Type B pancreatic cell (in vitro differentiated cells): ENCODE measurements at regions not wholly inside any gene's neighbourhood (a gene's known extent, or its start where the extent isn't known, plus 50 kb on each side); places are given as distances from the start of the nearest gene placed in this dataset.
"Not testable (repeated sequence)": the region's sequence is repeated elsewhere in the genome, so short reads cannot be mapped to it uniquely, and the experiment has no call there.

Experiments
- DNase-seq: peaks from one replicate; pipeline ENCODE4 v3.0.0; 2021; ENCODE audit warnings: mixed read lengths; ENCODE audit not compliant: unreplicated experiment; ENCODE audit errors: extremely low spot score
- H3K27ac Mint-ChIP-seq: 2 replicates; pipeline ENCODE4 v1.8.0; 2021; ENCODE audit warnings: mild to moderate bottlenecking, mixed read lengths
- H3K27me3 Mint-ChIP-seq: 2 replicates; pipeline ENCODE4 v1.8.0; 2021; ENCODE audit warnings: mixed read lengths
- H3K36me3 Mint-ChIP-seq: 2 replicates; pipeline ENCODE4 v1.8.0; 2021; ENCODE audit warnings: mixed read lengths
- H3K4me1 Mint-ChIP-seq: one replicate; pipeline ENCODE4 v1.8.0; 2021; ENCODE audit warnings: mixed read lengths; ENCODE audit not compliant: unreplicated experiment
- H3K4me3 Mint-ChIP-seq: 2 replicates; pipeline ENCODE4 v1.8.0; 2021; ENCODE audit warnings: mild to moderate bottlenecking, mixed read lengths
- H3K9me3 Mint-ChIP-seq: 2 replicates; pipeline ENCODE4 v1.8.0; 2021; ENCODE audit warnings: mixed read lengths
- CTCF ChIP-seq: fragments of 200-600 bp; sonication (generic); conservative IDR thresholded peaks from 2 replicates; pipeline ENCODE4 v1.5.0; 2021; ENCODE audit warnings: antibody characterized with exemption, mild to moderate bottlenecking

DNA sequence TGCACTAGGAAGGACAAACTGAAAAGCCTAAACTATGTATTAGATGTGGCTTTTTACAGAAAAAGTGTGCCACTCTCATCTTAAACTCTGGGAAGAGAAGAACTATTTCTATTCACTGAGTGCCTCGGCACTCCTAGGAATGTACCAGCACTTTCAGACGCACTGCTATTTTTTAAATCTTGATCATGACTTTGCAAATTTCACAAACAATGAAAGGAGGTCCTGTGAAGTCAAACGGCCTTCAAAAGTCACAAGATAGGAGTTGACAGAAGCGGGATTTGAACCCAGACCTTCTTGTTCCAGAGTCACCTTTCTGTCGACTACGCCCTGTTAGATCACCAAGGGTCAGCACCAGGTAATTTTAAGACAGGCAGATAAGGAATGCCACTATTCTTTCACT is 365.4 kb downstream of the VRK1 start:
- no peak for TF ChIP-seq CTCF
- peaks cover 10% of the 10 kb centered on the region for H3K27me3 Mint-ChIP-seq
- DNase-seq = no peak
- no peak overlapping the region for H3K4me3 Mint-ChIP-seq
- no peak overlapping the region for H3K27ac Mint-ChIP-seq
- no peaks in the 10 kb centered on the region for H3K36me3 Mint-ChIP-seq
- peaks cover 4% of the 10 kb centered on the region for H3K4me1 Mint-ChIP-seq
- peaks cover 9% of the 10 kb centered on the region for H3K9me3 Mint-ChIP-seq

GRCh38 chr14:97164021-97164420 is 366.8 kb downstream of the VRK1 start:
- H3K9me3 Mint-ChIP-seq = peaks cover 5% of the 10 kb centered on the region
- no peak overlapping the region for H3K4me3 Mint-ChIP-seq
- no peaks in the 10 kb centered on the region for H3K36me3 Mint-ChIP-seq
- peak; percentile 35 for TF ChIP-seq CTCF
- H3K27ac Mint-ChIP-seq = no peak overlapping the region
- peaks cover 7% of the 10 kb centered on the region for H3K27me3 Mint-ChIP-seq
- peaks cover 4% of the 10 kb centered on the region for H3K4me1 Mint-ChIP-seq
- DNase-seq = no peak

- Mint-ChIP-seq H3K27me3 (peaks cover 9% of the 10 kb centered on the region), H3K4me3 (no peak overlapping the region), H3K27ac (no peak overlapping the region), H3K4me1 (peaks cover 4% of the 10 kb centered on the region), H3K36me3 (no peaks in the 10 kb centered on the region), H3K9me3 (no peaks in the 10 kb centered on the region)
- TF ChIP-seq CTCF = no peak
- DNase-seq = no peak
Measured at GRCh38 chr14:97166497-97166896, 369.3 kb downstream of the VRK1 start.

GRCh38 chr14:97167577-97167976 is 370.4 kb downstream of the VRK1 start:
- not testable (repeated sequence) for H3K4me3 Mint-ChIP-seq, H3K27me3 Mint-ChIP-seq, H3K36me3 Mint-ChIP-seq, H3K9me3 Mint-ChIP-seq, H3K27ac Mint-ChIP-seq, H3K4me1 Mint-ChIP-seq, DNase-seq

- Mint-ChIP-seq H3K27me3 (peaks cover 9% of the 10 kb centered on the region), H3K4me1 (no peaks in the 10 kb centered on the region), H3K27ac (no peak overlapping the region), H3K36me3 (no peaks in the 10 kb centered on the region), H3K4me3 (no peak overlapping the region), H3K9me3 (no peaks in the 10 kb centered on the region)
- no peak for TF ChIP-seq CTCF
- no peak for DNase-seq
Measured at GRCh38 chr14:97172644-97173043, 375.5 kb downstream of the VRK1 start.

DNA sequence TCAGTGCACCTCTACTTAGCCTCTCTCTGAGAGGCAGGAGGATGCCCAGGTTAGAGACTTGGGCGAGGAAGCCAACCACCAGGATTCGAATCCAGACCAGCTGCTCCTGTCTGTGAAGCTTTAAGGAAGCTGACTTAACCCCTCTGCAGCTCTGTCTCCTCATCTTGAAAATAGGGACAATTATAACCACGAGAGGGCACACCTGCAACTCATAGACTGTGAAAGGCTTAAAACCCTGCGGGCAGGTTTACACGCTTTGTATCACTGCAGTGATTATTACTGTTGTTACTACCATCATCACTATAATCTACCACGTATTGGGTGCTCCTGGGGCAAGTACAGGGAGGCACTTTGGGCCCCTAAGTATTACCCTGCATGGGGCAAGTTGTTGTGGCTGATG is 379.8 kb downstream of the VRK1 start:
- Mint-ChIP-seq H3K4me3 (no peak overlapping the region), H3K9me3 (no peaks in the 10 kb centered on the region), H3K27me3 (peaks cover 18% of the 10 kb centered on the region), H3K4me1 (no peaks in the 10 kb centered on the region), H3K36me3 (no peaks in the 10 kb centered on the region), H3K27ac (no peak overlapping the region)
- DNase-seq = no peak
- peak; percentile 62 for TF ChIP-seq CTCF
